T-cell (primary cell): ENCODE measurements at regions not wholly inside any gene's neighbourhood (a gene's known extent, or its start where the extent isn't known, plus 50 kb on each side); places are given as distances from the start of the nearest gene placed in this dataset.

Experiments used
- ATAC-seq, 4 experiments: fragments of 200-7000 bp in 3 of 4; fragments of 150-1000 bp in 1 of 4; cut with Tn5 transposase; replicated peaks in 1 of 4; 1 replicate in 3 of 4; 2 replicates in 1 of 4; pipeline ENCODE4 v1.10.0; 2021; ENCODE audit warnings: moderate library complexity in 3 of 4, mild to moderate bottlenecking in 2 of 4, moderate number of reproducible peaks in 1 of 4
- CTCF ChIA-PET, 2 donors: fragments of 300-600 bp; sonication (Branson Sonifier 250); formaldehyde crosslinking; loops; one replicate each; lab custom pipeline; 2022; ENCODE audit warnings: antibody characterized with exemption in 2 of 2; lab: Charles Lee
- POLR2A ChIA-PET, 2 donors: fragments of 300-600 bp; sonication (Branson Sonifier 250); formaldehyde crosslinking; loops; one replicate each; lab custom pipeline; 2022; ENCODE audit warnings: antibody characterized with exemption in 2 of 2; lab: Charles Lee
- DNase-seq, 35 experiments: peaks; one replicate each; pipeline versions ENCODE4 v3.0.0 to v3.0.0-alpha.2; 2013 to 2023
- H3K27ac ChIP-seq: one replicate; pipeline ENCODE4 v1.5.1; 2013; ENCODE audit warnings: low read length
- H3K27me3 ChIP-seq, 2 experiments: replicated peaks in 1 of 2; 1 replicate in 1 of 2; 2 replicates in 1 of 2; pipeline versions ENCODE4 v1.6.1 to v1.7.0; 2013; ENCODE audit warnings: low read length in 1 of 2, mixed read lengths in 1 of 2; ENCODE audit not compliant: control insufficient read depth in 2 of 2, insufficient read depth in 2 of 2; ENCODE audit errors: extremely low read depth in 1 of 2
- H3K36me3 ChIP-seq, 2 donors: 1 replicate in 1 of 2; 2 replicates in 1 of 2; pipeline versions ENCODE4 v1.6.1 to v1.7.0; 2013; ENCODE audit warnings: low read length in 1 of 2; ENCODE audit not compliant: control insufficient read depth in 2 of 2, insufficient read depth in 1 of 2; ENCODE audit errors: extremely low read depth in 1 of 2
- H3K4me1 ChIP-seq, 2 experiments: 1 replicate in 1 of 2; 2 replicates in 1 of 2; pipeline versions ENCODE4 v1.6.1 to v1.7.0; 2013; ENCODE audit warnings: low read length in 2 of 2, mixed read lengths in 1 of 2; ENCODE audit not compliant: insufficient read depth in 2 of 2, control insufficient read depth in 1 of 2; ENCODE audit errors: extremely low read depth in 1 of 2
- H3K4me3 ChIP-seq, 2 donors: 1 replicate in 1 of 2; 2 replicates in 1 of 2; pipeline versions ENCODE4 v1.5.1 to v1.7.0; 2013; ENCODE audit warnings: mild to moderate bottlenecking in 2 of 2, low read length in 1 of 2, moderate library complexity in 1 of 2; ENCODE audit not compliant: control insufficient read depth in 1 of 2; ENCODE audit errors: extremely low read depth in 1 of 2
- H3K9me3 ChIP-seq: 2 replicates; pipeline ENCODE4 v1.7.0; 2013
- H3K27ac Mint-ChIP-seq, 2 donors: one replicate each; pipeline ENCODE4 v1.8.0; 2020 to 2021; ENCODE audit warnings: mild to moderate bottlenecking in 2 of 2, mixed read lengths in 2 of 2
- H3K27me3 Mint-ChIP-seq, 2 donors: one replicate each; pipeline ENCODE4 v1.8.0; 2021 to 2022; ENCODE audit warnings: mixed read lengths in 2 of 2
- H3K36me3 Mint-ChIP-seq: one replicate; pipeline ENCODE4 v1.8.0; 2021; ENCODE audit warnings: mixed read lengths
- H3K4me1 Mint-ChIP-seq, 3 donors: one replicate each; pipeline ENCODE4 v1.8.0; 2020 to 2022; ENCODE audit warnings: mixed read lengths in 3 of 3, mild to moderate bottlenecking in 1 of 3
- H3K4me3 Mint-ChIP-seq, 3 donors: one replicate each; pipeline ENCODE4 v1.8.0; 2020 to 2022; ENCODE audit warnings: mild to moderate bottlenecking in 3 of 3, mixed read lengths in 3 of 3, moderate library complexity in 3 of 3
- H3K9me3 Mint-ChIP-seq, 3 donors: one replicate each; pipeline ENCODE4 v1.8.0; 2020 to 2022; ENCODE audit warnings: mixed read lengths in 3 of 3
- WGBS: methylation state at CpG from one replicate; pipeline ENCODE4 v1.1.5; 2013; ENCODE audit warnings: missing lambda C conversion rate; ENCODE audit not compliant: insufficient coverage; 5-methylcytosine and 5-hydroxymethylcytosine counted together

DNA sequence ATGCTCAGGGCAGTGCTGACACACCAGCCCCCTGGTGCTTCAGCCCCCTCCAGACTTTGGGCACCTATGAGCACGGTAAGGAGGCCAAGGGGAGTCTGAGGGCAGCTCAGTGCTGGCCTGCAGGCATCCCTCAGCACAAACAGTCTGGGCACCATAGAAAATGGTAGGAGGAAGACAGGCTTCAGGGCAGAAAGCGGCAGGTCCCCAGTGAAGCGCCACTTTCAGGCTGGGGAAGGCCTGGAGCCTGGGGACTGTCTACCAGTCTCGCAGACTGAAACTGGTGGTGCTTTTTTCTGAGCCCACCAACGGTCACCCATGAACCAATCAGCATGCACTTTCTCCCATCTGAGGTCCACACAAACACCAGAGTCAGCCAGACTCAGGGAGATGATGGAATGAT, 1074.7 kb downstream of the PCDH18 start:
- Mint-ChIP-seq H3K27ac (no peak overlapping the region), H3K4me3 (no peak overlapping the region), H3K27me3 (no peaks in the 10 kb centered on the region), H3K4me1 (no peaks in the 10 kb centered on the region), H3K36me3 (no peaks in the 10 kb centered on the region), H3K9me3 (peaks cover 6 to 10% (median 9%) of the 10 kb centered on the region in 3 donors)
- ChIA-PET CTCF (no interaction called here), POLR2A (no interaction called here)
- 59% methylated on average over 2 of the region's 5 CpGs for WGBS
- Histone ChIP-seq H3K27ac (no peak overlapping the region), H3K4me3 (no peak overlapping the region), H3K4me1 (no peaks in the 10 kb centered on the region), H3K9me3 (no peaks in the 10 kb centered on the region), H3K27me3 (no peaks in the 10 kb centered on the region), H3K36me3 (no peaks in the 10 kb centered on the region)
- no peak for DNase-seq
- ATAC-seq, result no peak

DNA sequence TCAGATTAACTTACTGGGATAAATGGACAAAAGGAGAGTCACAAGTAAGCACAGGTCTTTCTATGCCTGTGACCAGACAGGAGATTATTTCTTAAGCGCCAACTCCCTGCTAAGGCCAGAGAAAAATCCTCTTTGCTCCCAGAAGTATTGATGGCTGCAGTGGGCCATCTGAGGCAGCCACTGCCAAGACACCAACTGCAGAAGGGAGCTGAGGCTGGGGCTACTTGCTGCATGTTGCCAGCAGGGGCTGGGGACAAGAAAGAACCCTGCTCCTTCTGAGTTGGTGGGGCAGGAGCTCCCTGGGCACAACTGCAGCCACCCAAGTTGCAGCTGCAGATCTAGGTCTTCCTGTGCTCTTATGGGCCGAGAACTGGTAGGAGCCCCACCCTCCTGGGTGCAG, 1075.3 kb downstream of the PCDH18 start:
- no peak overlapping the region for H3K27ac Mint-ChIP-seq
- ChIA-PET POLR2A (no interaction called here), CTCF (no interaction called here)
- H3K36me3 Mint-ChIP-seq, result no peaks in the 10 kb centered on the region
- no peaks in the 10 kb centered on the region for H3K4me1 Mint-ChIP-seq
- peaks cover 6 to 10% (median 6%) of the 10 kb centered on the region in 3 donors for H3K9me3 Mint-ChIP-seq
- H3K4me3 ChIP-seq, result no peak overlapping the region
- DNase-seq (no peak), ATAC-seq (no peak)
- no peaks in the 10 kb centered on the region for H3K27me3 Mint-ChIP-seq
- no peaks in the 10 kb centered on the region for H3K27me3 ChIP-seq
- H3K4me3 Mint-ChIP-seq, result no peak overlapping the region
- 69% methylated on average over 2 of the region's 2 CpGs for WGBS
- no peaks in the 10 kb centered on the region for H3K9me3 ChIP-seq
- H3K27ac ChIP-seq, result no peak overlapping the region
- no peaks in the 10 kb centered on the region for H3K36me3 ChIP-seq
- H3K4me1 ChIP-seq, result no peaks in the 10 kb centered on the region

DNA sequence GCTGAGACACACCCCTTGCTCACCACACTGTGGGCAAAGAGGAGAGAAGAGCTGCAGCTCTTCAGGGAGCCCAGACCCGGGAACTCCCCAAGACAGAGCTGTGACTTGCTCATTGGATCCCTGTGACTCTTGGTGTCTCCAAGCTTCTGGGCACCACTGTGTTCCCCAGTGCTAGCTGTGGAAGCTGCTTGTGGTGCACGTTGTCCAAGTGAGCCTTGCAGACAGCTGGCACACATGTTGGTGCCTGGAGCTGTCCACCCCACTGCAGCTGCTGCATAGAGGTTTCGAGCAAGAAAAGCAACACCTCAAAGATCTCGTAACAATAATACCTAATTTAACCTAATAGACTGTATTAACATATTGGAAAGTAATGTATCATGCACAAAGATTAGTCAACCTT, 1089.3 kb downstream of the PCDH18 start:
- Histone ChIP-seq H3K27me3 (no peaks in the 10 kb centered on the region), H3K27ac (no peak overlapping the region), H3K9me3 (no peaks in the 10 kb centered on the region), H3K4me1 (no peaks in the 10 kb centered on the region), H3K4me3 (no peak overlapping the region), H3K36me3 (no peaks in the 10 kb centered on the region)
- ATAC-seq (no peak), DNase-seq (no peak)
- POLR2A ChIA-PET, result no interaction called here
- H3K27me3 Mint-ChIP-seq, result no peaks in the 10 kb centered on the region
- WGBS, result 57% methylated on average over 1 of the region's 4 CpGs
- H3K4me3 Mint-ChIP-seq, result no peak overlapping the region
- CTCF ChIA-PET, result no interaction called here
- H3K27ac Mint-ChIP-seq, result no peak overlapping the region
- no peaks in the 10 kb centered on the region for H3K36me3 Mint-ChIP-seq
- no peaks in the 10 kb centered on the region for H3K4me1 Mint-ChIP-seq
- peaks cover 0 to 5% (median 5%) of the 10 kb centered on the region in 3 donors for H3K9me3 Mint-ChIP-seq

DNA sequence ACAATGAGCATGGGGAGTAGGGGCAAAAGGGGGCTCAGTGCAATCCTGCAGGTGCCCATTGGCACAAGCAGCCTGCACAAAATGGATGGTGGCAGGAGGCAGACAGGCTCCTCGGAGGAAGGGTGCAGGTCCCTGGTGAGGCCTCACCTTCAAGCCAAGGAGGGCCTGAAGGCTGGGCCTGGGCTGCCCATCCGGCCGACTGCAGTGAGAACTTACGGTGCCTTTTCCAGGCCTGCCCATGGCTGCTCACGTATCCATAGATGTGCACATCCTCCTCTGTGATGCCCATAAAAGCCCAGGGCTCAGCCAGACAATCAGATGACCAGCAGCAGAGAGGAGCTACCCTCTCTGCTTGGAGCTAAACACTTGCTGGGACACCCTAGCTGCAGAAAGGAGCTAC, 1089.8 kb downstream of the PCDH18 start:
- WGBS, result 87% methylated on average over 5 of the region's 5 CpGs
- H3K27me3 ChIP-seq, result no peaks in the 10 kb centered on the region
- no peak for DNase-seq
- H3K9me3 ChIP-seq, result no peaks in the 10 kb centered on the region
- POLR2A ChIA-PET, result no interaction called here
- no peaks in the 10 kb centered on the region for H3K36me3 ChIP-seq
- H3K4me1 Mint-ChIP-seq, result no peaks in the 10 kb centered on the region
- H3K4me3 ChIP-seq, result no peak overlapping the region
- H3K27ac ChIP-seq, result no peak overlapping the region
- no peak overlapping the region for H3K4me3 Mint-ChIP-seq
- ATAC-seq, result no peak
- H3K9me3 Mint-ChIP-seq, result peaks cover 0 to 5% (median 5%) of the 10 kb centered on the region in 3 donors
- H3K27ac Mint-ChIP-seq, result no peak overlapping the region
- H3K27me3 Mint-ChIP-seq, result no peaks in the 10 kb centered on the region
- CTCF ChIA-PET, result no interaction called here
- no peaks in the 10 kb centered on the region for H3K4me1 ChIP-seq
- H3K36me3 Mint-ChIP-seq, result no peaks in the 10 kb centered on the region

DNA sequence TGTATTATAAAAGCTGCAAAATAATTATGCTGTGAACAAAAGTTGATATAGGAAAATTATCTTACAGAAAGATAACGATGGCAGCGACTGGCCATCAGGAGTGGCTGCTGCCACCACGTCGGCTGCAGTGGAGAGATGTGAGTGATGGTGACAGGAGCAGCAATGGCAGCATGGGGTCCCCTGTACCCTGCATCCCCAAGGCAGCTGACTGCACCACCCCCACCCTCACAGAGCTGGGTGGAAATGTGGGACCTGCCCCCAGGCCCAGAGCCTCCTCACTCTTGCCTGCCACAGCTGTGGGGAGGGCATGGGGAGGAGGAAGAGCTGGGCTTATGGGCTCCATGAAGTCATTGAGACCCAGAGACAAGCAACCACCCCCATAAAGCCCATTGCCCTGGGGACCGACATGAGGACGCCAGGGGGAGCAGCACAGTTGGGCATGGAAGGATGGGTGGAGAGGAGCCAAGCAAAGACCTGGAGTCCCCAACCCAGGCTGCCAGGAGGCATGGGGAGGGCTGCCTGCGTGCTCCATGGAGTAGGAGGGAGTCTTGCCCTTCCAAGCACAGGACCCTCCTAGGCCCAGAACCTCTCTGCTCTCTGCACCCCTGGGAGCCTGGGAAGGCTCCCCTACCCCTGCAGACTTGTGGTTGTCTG, 1090.5 kb downstream of the PCDH18 start:
- CTCF ChIA-PET, result no interaction called here
- POLR2A ChIA-PET, result no interaction called here
- H3K27me3 ChIP-seq, result no peaks in the 10 kb centered on the region
- Mint-ChIP-seq H3K27ac (no peak overlapping the region), H3K27me3 (no peaks in the 10 kb centered on the region), H3K4me3 (no peak overlapping the region), H3K9me3 (peaks cover 0 to 5% (median 5%) of the 10 kb centered on the region in 3 donors), H3K4me1 (no peaks in the 10 kb centered on the region), H3K36me3 (no peaks in the 10 kb centered on the region)
- ATAC-seq, result no peak
- no peak overlapping the region for H3K27ac ChIP-seq
- H3K9me3 ChIP-seq, result no peaks in the 10 kb centered on the region
- DNase-seq, result no peak
- WGBS, result no CpG with 5 or more reads among the region's 7 CpGs
- H3K4me3 ChIP-seq, result no peak overlapping the region
- H3K4me1 ChIP-seq, result no peaks in the 10 kb centered on the region
- H3K36me3 ChIP-seq, result no peaks in the 10 kb centered on the region

DNA sequence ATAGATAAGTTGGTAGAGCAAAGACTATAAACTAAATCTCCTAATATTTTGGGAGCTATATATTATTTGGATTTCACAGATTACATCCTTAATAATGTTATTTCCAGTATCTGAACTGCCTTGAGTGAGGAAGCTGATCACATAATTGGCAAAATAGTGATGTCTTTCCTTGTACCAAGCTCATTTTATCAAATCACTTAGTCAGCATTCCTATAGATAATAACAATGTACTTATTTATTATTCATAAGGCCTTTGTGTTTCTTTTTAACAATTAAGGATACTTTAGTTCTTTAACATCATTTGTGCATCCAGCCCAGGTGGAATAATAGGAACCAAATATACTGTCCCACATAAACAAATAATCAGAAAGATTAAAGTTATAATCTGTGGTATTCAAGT, 1093.6 kb downstream of the PCDH18 start:
- no peak overlapping the region for H3K27ac ChIP-seq
- H3K9me3 ChIP-seq, result no peaks in the 10 kb centered on the region
- POLR2A ChIA-PET, result no interaction called here
- no peaks in the 10 kb centered on the region for H3K36me3 ChIP-seq
- no peak overlapping the region for H3K4me3 ChIP-seq
- no peak for DNase-seq
- no peaks in the 10 kb centered on the region for H3K27me3 ChIP-seq
- Mint-ChIP-seq H3K4me3 (no peak overlapping the region), H3K27me3 (no peaks in the 10 kb centered on the region), H3K4me1 (no peaks in the 10 kb centered on the region), H3K27ac (no peak overlapping the region), H3K36me3 (no peaks in the 10 kb centered on the region), H3K9me3 (peaks cover 2 to 8% (median 5%) of the 10 kb centered on the region in 3 donors)
- H3K4me1 ChIP-seq, result no peaks in the 10 kb centered on the region
- CTCF ChIA-PET, result no interaction called here
- no peak for ATAC-seq

DNA sequence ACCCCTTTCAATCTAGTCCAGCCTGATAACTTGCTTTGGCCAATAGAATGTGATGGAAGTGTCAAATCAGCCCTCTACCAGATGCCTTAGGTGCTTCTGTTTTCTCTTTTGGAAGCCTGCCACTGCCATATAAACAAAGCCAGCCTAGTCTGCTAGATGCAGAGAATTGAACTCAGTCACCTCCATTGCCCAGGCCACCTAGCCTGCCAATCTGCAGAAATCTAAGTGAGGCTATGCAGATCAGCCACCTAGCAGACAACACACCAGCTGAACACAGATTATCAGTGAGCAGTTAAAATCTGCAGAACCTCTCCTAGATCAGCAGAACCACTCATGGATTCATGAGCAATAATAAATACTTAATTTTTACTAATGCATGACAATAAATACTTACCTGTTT, 1108.2 kb downstream of the PCDH18 start:
- Histone ChIP-seq H3K27ac (no peak overlapping the region), H3K36me3 (no peaks in the 10 kb centered on the region), H3K4me1 (no peaks in the 10 kb centered on the region), H3K4me3 (no peak overlapping the region), H3K9me3 (no peaks in the 10 kb centered on the region), H3K27me3 (no peaks in the 10 kb centered on the region)
- no peak overlapping the region for H3K27ac Mint-ChIP-seq
- no peak overlapping the region for H3K4me3 Mint-ChIP-seq
- ATAC-seq, result no peak
- ChIA-PET CTCF (no interaction called here), POLR2A (no interaction called here)
- H3K4me1 Mint-ChIP-seq, result no peaks in the 10 kb centered on the region
- H3K9me3 Mint-ChIP-seq, result peaks cover 1 to 21% (median 10%) of the 10 kb centered on the region in 3 donors
- no peaks in the 10 kb centered on the region for H3K27me3 Mint-ChIP-seq
- no peaks in the 10 kb centered on the region for H3K36me3 Mint-ChIP-seq
- no peak for DNase-seq
